ENCODE measurements at regions not wholly inside any gene's neighbourhood (a gene's known extent, or its start where the extent isn't known, plus 50 kb on each side); places are given as distances from the start of the nearest gene placed in this dataset.

DNA sequence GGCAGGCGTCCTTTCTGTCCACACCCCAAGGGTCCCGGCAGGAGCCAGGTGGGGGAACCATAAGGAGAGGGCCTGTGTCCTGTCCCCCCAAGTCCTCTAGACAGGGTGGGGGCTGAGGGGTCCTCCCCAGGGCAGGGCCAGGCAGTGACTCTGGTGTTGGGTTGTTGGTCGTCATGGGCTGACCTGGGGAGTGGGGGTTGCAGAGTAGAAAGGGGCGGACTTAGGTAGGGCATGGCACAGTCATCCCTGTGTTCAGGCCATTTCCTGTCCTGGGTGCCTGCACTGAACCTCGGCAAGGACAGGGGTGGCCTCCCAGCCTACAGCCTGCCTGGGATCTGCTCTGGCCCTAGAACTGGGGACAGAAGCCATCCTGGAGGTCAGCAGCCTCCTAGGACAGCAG lies 356.2 kb downstream of the TMEM121 start:
- H3K23ac ChIP-seq (ENCODE audit: insufficient read length), result no peak overlapping the region
- no peak for TF ChIP-seq RNF2 (IDR thresholded peaks at IDR 0.05; ENCODE audit: borderline replicate concordance, low read depth, low read length, missing control alignments, poor library complexity, severe bottlenecking)
- no peak for TF ChIP-seq EP300 (IDR thresholded peaks at IDR 0.05; ENCODE audit: borderline replicate concordance in 1 of 2, low read depth in 2 of 2, low read length in 2 of 2)
- no peak for TF ChIP-seq CREB1 (IDR thresholded peaks at IDR 0.05)
- no peak for TF ChIP-seq CHD2 (IDR thresholded peaks at IDR 0.05; ENCODE audit: low read length)
- no peak for TF ChIP-seq EGR1 (IDR thresholded peaks at IDR 0.05; ENCODE audit: borderline replicate concordance, low read depth, low read length)
- TF ChIP-seq SUZ12 (IDR thresholded peaks at IDR 0.05; ENCODE audit: low read length), result no peak
- TF ChIP-seq TAF7 (optimal IDR thresholded peaks at IDR 0.05; ENCODE audit: borderline replicate concordance, low read depth, low read length), result no peak
- TF ChIP-seq GTF2F1 (IDR thresholded peaks at IDR 0.05; ENCODE audit: borderline replicate concordance, low read depth, low read length), result no peak
- TF ChIP-seq ZNF274 (IDR thresholded peaks at IDR 0.05; ENCODE audit: borderline replicate concordance, extremely low read depth, low read length), result no peak
- TF ChIP-seq FOSL1 (IDR thresholded peaks at IDR 0.05; ENCODE audit: insufficient read depth, low read depth, low read length), result no peak
- no peak for TF ChIP-seq TBP (IDR thresholded peaks at IDR 0.05; ENCODE audit: low read depth, low read length)
- TF ChIP-seq RFX5 (IDR thresholded peaks at IDR 0.05; ENCODE audit: borderline replicate concordance, low read depth, low read length), result no peak
- no peak for TF ChIP-seq MAX (IDR thresholded peaks at IDR 0.05)
- TF ChIP-seq KDM4A (IDR thresholded peaks at IDR 0.05; ENCODE audit: low read depth, low read length, severe bottlenecking), result no peak
- no peak overlapping the region for H2AFZ ChIP-seq (ENCODE audit: low read length)
- H3K4me2 ChIP-seq (ENCODE audit: insufficient read depth in 1 of 2, low read depth in 2 of 2, low read length in 2 of 2), result no peak overlapping the region
- H3K27ac ChIP-seq (ENCODE audit: low read depth, low read length), result no peak overlapping the region
- no peak overlapping the region for H3K56ac ChIP-seq (replicated peaks; ENCODE audit: insufficient read length, low read depth, low read length)
- H4K20me1 ChIP-seq (replicated peaks in 1 of 2; ENCODE audit: control insufficient read depth in 1 of 2, insufficient read depth in 2 of 2, low read length in 2 of 2), result no peaks in the 10 kb centered on the region
- H3K18ac ChIP-seq (ENCODE audit: extremely low read depth, low read length), result no peak overlapping the region
- H3K79me1 ChIP-seq (ENCODE audit: low read depth, low read length), result no peaks in the 10 kb centered on the region
- no peak overlapping the region for H3K4ac ChIP-seq (replicated peaks; ENCODE audit: insufficient read length, low read depth, low read length)
- H4K5ac ChIP-seq (ENCODE audit: insufficient read length, low read depth, low read length), result no peak overlapping the region
- no peak overlapping the region for H2BK12ac ChIP-seq (ENCODE audit: low read depth, low read length)
- no peak overlapping the region for H2BK5ac ChIP-seq (ENCODE audit: low read depth, low read length)
- no peak overlapping the region for H2BK120ac ChIP-seq (replicated peaks; ENCODE audit: low read depth, low read length)
- WGBS, 2 experiments (ENCODE audit: extremely low coverage in 1 of 2, insufficient coverage in 1 of 2, insufficient read length in 1 of 2, insufficient replicate concordance in 2 of 2, low coverage in 1 of 2, low lambda C conversion rate in 2 of 2, missing lambda C conversion rate in 1 of 2), result 82% methylated on average over 3 of the region's 5 CpGs; no CpG with 5 or more reads in 1 of the 2 experiments
- H4K8ac ChIP-seq (ENCODE audit: extremely low read depth, insufficient read depth, low read length), result no peak overlapping the region
- no peaks in the 10 kb centered on the region for H3K27me3 ChIP-seq (replicated peaks in 1 of 4; ENCODE audit: control insufficient read depth in 3 of 4, extremely low read depth in 1 of 4, insufficient read depth in 3 of 4, low read length in 3 of 4)
- no peaks in the 10 kb centered on the region for H3K79me2 ChIP-seq (ENCODE audit: control insufficient read depth in 1 of 2, insufficient read depth in 2 of 2, low read length in 2 of 2)
- DNase-seq (ENCODE audit: low read depth in 1 of 2, low spot score in 2 of 2) (no peak), FAIRE-seq (no peak)
- H3K4me3 ChIP-seq (ENCODE audit: extremely low read depth in 1 of 4, insufficient read depth in 2 of 4, low read depth in 3 of 4, low read length in 4 of 4), result no peak overlapping the region
- no peaks in the 10 kb centered on the region for H3K23me2 ChIP-seq (ENCODE audit: low read depth, low read length)
- H2BK20ac ChIP-seq (ENCODE audit: low read length), result no peak overlapping the region
- peaks cover 47 to 94% of the 10 kb centered on the region in 2 experiments for H3K9me3 ChIP-seq (ENCODE audit: insufficient read depth in 2 of 2, low read depth in 1 of 2, low read length in 1 of 2)
- no peak overlapping the region for H4K91ac ChIP-seq (replicated peaks; ENCODE audit: insufficient read length, low read length)
- CTCF ChIA-PET (ENCODE audit: partially characterized antibody), result no interaction called here
- POLR2A ChIA-PET (ENCODE audit: partially characterized antibody), result no interaction called here
- no peak overlapping the region for H3K14ac ChIP-seq (ENCODE audit: insufficient read length)
- no peaks in the 10 kb centered on the region for H3K36me3 ChIP-seq (ENCODE audit: control insufficient read depth in 2 of 4, insufficient read depth in 4 of 4, low read length in 3 of 4)
- no peak overlapping the region for H2BK15ac ChIP-seq (ENCODE audit: low read length)
- H2AK5ac ChIP-seq (ENCODE audit: low read depth, low read length), result no peak overlapping the region
- H3K4me1 ChIP-seq (replicated peaks in 1 of 4; ENCODE audit: control insufficient read depth in 3 of 4, insufficient read depth in 4 of 4, low read length in 3 of 4), result no peaks in the 10 kb centered on the region
- no peak overlapping the region for H3K9ac ChIP-seq (replicated peaks in 1 of 4; ENCODE audit: extremely low read depth in 1 of 4, low read depth in 3 of 4, low read length in 3 of 4)

All from H1 (cell line).